Tibial artery (tissue), 4 donors: ENCODE measurements at regions not wholly inside any gene's neighbourhood (a gene's known extent, or its start where the extent isn't known, plus 50 kb on each side); places are given as distances from the start of the nearest gene placed in this dataset.

Source experiments
- DNase-seq, 2 donors: peaks; one replicate each; pipeline ENCODE4 v3.0.0-alpha.2; 2019
- H3K27ac ChIP-seq, 2 donors: fragments of 200-600 bp; sonication (generic) in 1 of 2; 1 replicate in 1 of 2; 2 replicates in 1 of 2; pipeline ENCODE4 v1.5.1; 2018 to 2019; ENCODE audit warnings: mild to moderate bottlenecking in 1 of 2
- H3K27me3 ChIP-seq, 2 donors: fragments of 200-600 bp; sonication (generic) in 1 of 2; one replicate each; pipeline versions ENCODE4 v1.5.1 to v1.6.0; 2016 to 2019
- H3K36me3 ChIP-seq, 3 donors: fragments of 200-600 bp; sonication (generic) in 2 of 3; one replicate each; pipeline ENCODE4 v1.5.1; 2016 to 2019; ENCODE audit warnings: mild to moderate bottlenecking in 2 of 3
- H3K4me1 ChIP-seq, 4 donors: fragments of 200-600 bp; sonication (generic) in 2 of 4; 1 replicate in 3 of 4; 2 replicates in 1 of 4; pipeline ENCODE4 v1.5.1; 2016 to 2019
- H3K4me3 ChIP-seq, 2 donors: fragments of 200-600 bp; sonication (generic) in 1 of 2; 1 replicate in 1 of 2; 2 replicates in 1 of 2; pipeline ENCODE4 v1.5.1; 2018 to 2019; ENCODE audit warnings: mild to moderate bottlenecking in 2 of 2
- H3K9me3 ChIP-seq, 3 donors: fragments of 200-600 bp; sonication (generic) in 1 of 3; one replicate each; pipeline ENCODE4 v1.5.1; 2016 to 2019
- CTCF ChIP-seq, 2 experiments: fragments of 200-600 bp in 1 of 2; fragments of 450-650 bp in 1 of 2; IDR thresholded peaks; one replicate each; pipeline ENCODE4 v1.5.1; 2017 to 2019; ENCODE audit warnings: antibody characterized with exemption in 2 of 2, mild to moderate bottlenecking in 1 of 2, moderate library complexity in 1 of 2
- intact Hi-C: fragments of 100-400 bp; cut with DNase I; formaldehyde crosslinking; loops from one replicate; pipeline ENCODE4 v1.15.0; 2023; ENCODE audit warnings: low total_unique reads

- Histone ChIP-seq H3K9me3 (no peaks in the 10 kb centered on the region), H3K27ac (no peak overlapping the region), H3K4me3 (no peak overlapping the region), H3K36me3 (peaks cover 0 to 3% (median 0%) of the 10 kb centered on the region in 3 donors), H3K4me1 (no peaks in the 10 kb centered on the region), H3K27me3 (no peaks in the 10 kb centered on the region)
- intact Hi-C loops: no loop called here
- no peak for TF ChIP-seq CTCF (IDR thresholded peaks at IDR 0.05)
- DNase-seq: no peak
Observed at GRCh38 chr9:109948453-109948852, 168.5 kb downstream of the PALM2AKAP2 start.

- H3K4me1 ChIP-seq: peaks cover 0 to 4% (median 0%) of the 10 kb centered on the region in 4 donors
- H3K27ac ChIP-seq: no peak overlapping the region
- intact Hi-C loops: no loop called here
- no peaks in the 10 kb centered on the region for H3K9me3 ChIP-seq
- no peak for TF ChIP-seq CTCF (IDR thresholded peaks at IDR 0.05)
- no peak overlapping the region for H3K4me3 ChIP-seq
- H3K27me3 ChIP-seq: no peaks in the 10 kb centered on the region
- no peak for DNase-seq
- H3K36me3 ChIP-seq: peaks cover 0 to 3% (median 0%) of the 10 kb centered on the region in 3 donors
Observed at GRCh38 chr9:109950710-109951443, 170.9 kb downstream of the PALM2AKAP2 start.

GRCh38 chr9:109953300-109953699, 173.3 kb downstream of the PALM2AKAP2 start:
- peaks cover 0 to 3% (median 0%) of the 10 kb centered on the region in 3 donors for H3K36me3 ChIP-seq
- TF ChIP-seq CTCF (IDR thresholded peaks at IDR 0.05): no peak
- intact Hi-C loops: no loop called here

GRCh38 chr9:109953813-109954497, 174.0 kb downstream of the PALM2AKAP2 start:
- Histone ChIP-seq H3K36me3 (peaks cover 0 to 3% (median 0%) of the 10 kb centered on the region in 3 donors), H3K4me1 (peaks cover 0 to 24% (median 13%) of the 10 kb centered on the region in 4 donors), H3K4me3 (no peak overlapping the region), H3K9me3 (no peaks in the 10 kb centered on the region), H3K27me3 (no peaks in the 10 kb centered on the region), H3K27ac (no peak overlapping the region)
- DNase-seq: no peak
- intact Hi-C loops: no loop called here
- TF ChIP-seq CTCF (IDR thresholded peaks at IDR 0.05): no peak

More at GRCh38 chr9:109953300-109953699, 173.3 kb downstream of the PALM2AKAP2 start:
- Histone ChIP-seq H3K9me3 (no peaks in the 10 kb centered on the region), H3K27me3 (no peaks in the 10 kb centered on the region), H3K4me1 (peaks cover 0 to 24% (median 13%) of the 10 kb centered on the region in 4 donors), H3K27ac (no peak overlapping the region), H3K4me3 (no peak overlapping the region)
- no peak for DNase-seq

- H3K4me3 ChIP-seq: no peak overlapping the region
- H3K4me1 ChIP-seq: peaks cover 0 to 24% (median 13%) of the 10 kb centered on the region in 4 donors
- DNase-seq: no peak
- no peaks in the 10 kb centered on the region for H3K27me3 ChIP-seq
- intact Hi-C loops: no loop called here
- no peaks in the 10 kb centered on the region for H3K36me3 ChIP-seq
- H3K27ac ChIP-seq: peak overlapping the region; percentile 26 to 28
- H3K9me3 ChIP-seq: no peaks in the 10 kb centered on the region
- no peak for TF ChIP-seq CTCF (IDR thresholded peaks at IDR 0.05)
Observed at GRCh38 chr9:109956717-109957440, 176.9 kb downstream of the PALM2AKAP2 start.
